IMR-90 (cell line): ENCODE measurements at regions not wholly inside any gene's neighbourhood (a gene's known extent, or its start where the extent isn't known, plus 50 kb on each side); places are given as distances from the start of the nearest gene placed in this dataset.

ENCODE experiments used
- ATAC-seq: fragments of 200-7000 bp; cut with Tn5 transposase; 2 replicates; pipeline ENCODE4 v1.9.1; 2020; ENCODE audit warnings: low read depth, mild to moderate bottlenecking, moderate library complexity
- BruUV-seq: library from RNA; stranded (reverse); fragments of 400-500 nt; replicated peaks from 2 replicates; lab custom pipeline; 2021; lab: Mats Ljungman, UMichigan
- CTCF ChIA-PET: fragments of 300-600 bp; formaldehyde crosslinking; extraction: SDS; loops from one replicate; lab custom pipeline; 2021; ENCODE audit warnings: antibody characterized with exemption; lab: Yijun Ruan, JAX
- POLR2A ChIA-PET: fragments of 300-600 bp; sonication (Branson Sonifier 250); formaldehyde crosslinking; loops from one replicate; lab custom pipeline; 2022; ENCODE audit warnings: antibody characterized with exemption; ENCODE audit not compliant: unreplicated experiment; lab: Charles Lee
- DNase-seq: peaks from one replicate; pipeline ENCODE4 v3.0.0; 2013
- H2AFZ ChIP-seq: replicated peaks from 2 replicates; pipeline ENCODE3; 2013; ENCODE audit warnings: low read length, mild to moderate bottlenecking; ENCODE audit not compliant: poor library complexity
- H2AK5ac ChIP-seq: 2 replicates; pipeline ENCODE4 v1.6.1; 2013; ENCODE audit warnings: low read depth, low read length, inconsistent platforms
- H2AK9ac ChIP-seq: replicated peaks from 2 replicates; pipeline ENCODE3; 2013; ENCODE audit warnings: mild to moderate bottlenecking, low read depth, low read length, moderate library complexity; ENCODE audit not compliant: poor library complexity
- H2BK120ac ChIP-seq: 2 replicates; pipeline ENCODE4 v1.6.1; 2013; ENCODE audit warnings: low read depth, low read length, inconsistent platforms
- H2BK15ac ChIP-seq: 3 replicates; pipeline ENCODE4 v1.6.1; 2013; ENCODE audit warnings: low read depth, low read length, inconsistent platforms
- H2BK20ac ChIP-seq: 2 replicates; pipeline ENCODE4 v1.6.1; 2013; ENCODE audit warnings: low read depth, mild to moderate bottlenecking, inconsistent platforms, low read length, moderate library complexity
- H2BK5ac ChIP-seq: 2 replicates; pipeline ENCODE4 v1.6.1; 2013; ENCODE audit warnings: mild to moderate bottlenecking, low read depth, low read length, inconsistent platforms; ENCODE audit not compliant: poor library complexity, severe bottlenecking
- H3K14ac ChIP-seq: replicated peaks from 2 replicates; pipeline ENCODE4 v1.6.1; 2013; ENCODE audit warnings: low read depth, low read length, inconsistent platforms
- H3K18ac ChIP-seq: 2 replicates; pipeline ENCODE4 v1.6.1; 2013; ENCODE audit warnings: low read depth, low read length, control low read depth
- H3K23ac ChIP-seq: 2 replicates; pipeline ENCODE4 v1.6.1; 2013; ENCODE audit warnings: low read depth, low read length, inconsistent platforms
- H3K27ac ChIP-seq: 2 replicates; pipeline ENCODE4 v1.5.1; 2013; ENCODE audit warnings: mild to moderate bottlenecking, control low read depth, low read length; ENCODE audit not compliant: insufficient read depth
- H3K27me3 ChIP-seq: 2 replicates; pipeline ENCODE4 v1.6.1; 2013; ENCODE audit warnings: low read length; ENCODE audit not compliant: control insufficient read depth, insufficient read depth
- H3K36me3 ChIP-seq: 2 replicates; pipeline ENCODE4 v1.6.1; 2013; ENCODE audit warnings: low read length, mixed read lengths; ENCODE audit not compliant: control insufficient read depth, insufficient read depth
- H3K4ac ChIP-seq: 2 replicates; pipeline ENCODE4 v1.6.1; 2013; ENCODE audit warnings: low read depth, low read length, inconsistent platforms
- H3K4me1 ChIP-seq: 2 replicates; pipeline ENCODE4 v1.6.1; 2013; ENCODE audit warnings: low read length, mixed read lengths; ENCODE audit not compliant: control insufficient read depth, insufficient read depth
- H3K4me2 ChIP-seq: 2 replicates; pipeline ENCODE4 v1.6.1; 2013; ENCODE audit warnings: low read depth, mild to moderate bottlenecking, control low read depth, low read length, moderate library complexity
- H3K4me3 ChIP-seq: 2 replicates; pipeline ENCODE4 v1.5.1; 2013; ENCODE audit warnings: low read depth, mild to moderate bottlenecking, control low read depth, low read length, moderate library complexity; ENCODE audit not compliant: insufficient read depth
- H3K56ac ChIP-seq: 2 replicates; pipeline ENCODE4 v1.6.1; 2013; ENCODE audit warnings: low read length, inconsistent platforms; ENCODE audit not compliant: insufficient read depth; ENCODE audit errors: extremely low read depth
- H3K79me1 ChIP-seq, 2 experiments: 2 replicates each; pipeline ENCODE4 v1.6.1; 2013; ENCODE audit warnings: low read length in 2 of 2, inconsistent platforms in 1 of 2, low read depth in 1 of 2
- H3K9ac ChIP-seq: 2 replicates; pipeline ENCODE4 v1.6.1; 2013; ENCODE audit warnings: low read depth, low read length, control low read depth
- H3K9me1 ChIP-seq: 2 replicates; pipeline ENCODE4 v1.6.1; 2013; ENCODE audit warnings: low read length, inconsistent platforms; ENCODE audit not compliant: insufficient read depth
- H3K9me3 ChIP-seq: 2 replicates; pipeline ENCODE4 v1.6.1; 2013; ENCODE audit warnings: low read length; ENCODE audit not compliant: control insufficient read depth, insufficient read depth
- H4K20me1 ChIP-seq: 2 replicates; pipeline ENCODE4 v1.6.1; 2013; ENCODE audit warnings: low read length, inconsistent platforms; ENCODE audit not compliant: insufficient read depth
- H4K5ac ChIP-seq: 2 replicates; pipeline ENCODE4 v1.6.1; 2013; ENCODE audit warnings: mild to moderate bottlenecking, low read depth, low read length, control low read depth
- H4K8ac ChIP-seq, 2 experiments: 2 replicates each; pipeline ENCODE4 v1.6.1; 2013; ENCODE audit warnings: low read depth in 2 of 2, low read length in 2 of 2, control low read depth in 1 of 2, inconsistent platforms in 1 of 2
- H4K91ac ChIP-seq: 2 replicates; pipeline ENCODE4 v1.6.1; 2013; ENCODE audit warnings: low read depth, low read length, inconsistent platforms; ENCODE audit not compliant: insufficient read depth
- CHD1 ChIP-seq: IDR thresholded peaks from 2 replicates; pipeline ENCODE4 v1.6.1; 2012; ENCODE audit warnings: low read depth, low read length, improper control_type of control experiment
- WGBS, 2 experiments: methylation state at CpG; one replicate each; pipeline versions ENCODE4 v1.1.5 to v1.1.7; 2013; ENCODE audit warnings: missing lambda C conversion rate in 2 of 2; ENCODE audit not compliant: insufficient read length in 1 of 2; ENCODE audit errors: extremely low coverage in 2 of 2; 5-methylcytosine and 5-hydroxymethylcytosine counted together
- dilution Hi-C: fragments of 300-500 bp; cut with HindIII; formaldehyde crosslinking; loops from one replicate; pipeline ENCODE4 v1.14.3; 2018; ENCODE audit warnings: low sequenced_read_pairs; ENCODE audit not compliant: unreplicated experiment
- in situ Hi-C: fragments of 300-500 bp; cut with MboI; formaldehyde crosslinking; loops from 3 replicates; pipeline ENCODE4 v1.14.3; 2019; ENCODE audit warnings: low sequenced_read_pairs, inconsistent platforms, mixed read lengths
- intact Hi-C: fragments of 100-400 bp; cut with micrococcal nuclease; formaldehyde crosslinking; loops from 2 replicates; pipeline ENCODE4 v1.10.0; 2022

GRCh38 chr1:81690676-81691453 is 109.9 kb upstream of the ADGRL2 start:
- Histone ChIP-seq H2AK9ac (no peak overlapping the region), H2BK20ac (no peak overlapping the region), H3K4ac (no peak overlapping the region), H3K18ac (no peak overlapping the region), H3K4me3 (no peak overlapping the region), H4K20me1 (no peaks in the 10 kb centered on the region), H2AFZ (no peak overlapping the region), H3K56ac (no peak overlapping the region), H4K91ac (no peak overlapping the region), H2BK120ac (peak overlapping the region; percentile 1; the same call in 1 of the 2 replicates), H3K4me2 (no peak overlapping the region), H2AK5ac (no peak overlapping the region), H3K23ac (no peak overlapping the region), H3K4me1 (peaks cover 4% of the 10 kb centered on the region), H2BK15ac (no peak overlapping the region; the same call in 2 of the 3 replicates), H3K27me3 (no peaks in the 10 kb centered on the region), H3K36me3 (no peaks in the 10 kb centered on the region), H3K27ac (no peak overlapping the region), H4K5ac (no peak overlapping the region), H3K79me1 (no peaks in the 10 kb centered on the region), H3K9ac (no peak overlapping the region), H3K9me1 (no peaks in the 10 kb centered on the region; the same call in 1 of the 2 replicates), H3K9me3 (no peaks in the 10 kb centered on the region), H3K14ac (no peak overlapping the region; the same call in 1 of the 2 replicates), H4K8ac (no peak overlapping the region; a peak in 1 of 4 replicates), H2BK5ac (no peak overlapping the region)
- TF ChIP-seq CHD1 = no peak
- intact Hi-C loops = no loop called here
- no peak for DNase-seq
- dilution Hi-C loops = no loop called here
- ATAC-seq = peak; percentile 28; the same call in 1 of the 2 replicates
- WGBS, 2 experiments = no CpG with 5 or more reads among the region's 5 CpGs
- CTCF ChIA-PET = no interaction called here
- BruUV-seq = no TSS peak
- in situ Hi-C loops = no loop called here
- POLR2A ChIA-PET = no interaction called here
